ENCODE measurements at regions not wholly inside any gene's neighbourhood (a gene's known extent, or its start where the extent isn't known, plus 50 kb on each side); places are given as distances from the start of the nearest gene placed in this dataset.

GRCh38 chr7:114086537-114086913 lies 167.7 kb upstream of the PPP1R3A start:
- peak overlapping the region; percentile 45 to 60 for H3K4me3 ChIP-seq (replicated peaks in 1 of 2; ENCODE audit: low read depth in 2 of 2, low read length in 2 of 2)
- TF ChIP-seq, protein P1, sequence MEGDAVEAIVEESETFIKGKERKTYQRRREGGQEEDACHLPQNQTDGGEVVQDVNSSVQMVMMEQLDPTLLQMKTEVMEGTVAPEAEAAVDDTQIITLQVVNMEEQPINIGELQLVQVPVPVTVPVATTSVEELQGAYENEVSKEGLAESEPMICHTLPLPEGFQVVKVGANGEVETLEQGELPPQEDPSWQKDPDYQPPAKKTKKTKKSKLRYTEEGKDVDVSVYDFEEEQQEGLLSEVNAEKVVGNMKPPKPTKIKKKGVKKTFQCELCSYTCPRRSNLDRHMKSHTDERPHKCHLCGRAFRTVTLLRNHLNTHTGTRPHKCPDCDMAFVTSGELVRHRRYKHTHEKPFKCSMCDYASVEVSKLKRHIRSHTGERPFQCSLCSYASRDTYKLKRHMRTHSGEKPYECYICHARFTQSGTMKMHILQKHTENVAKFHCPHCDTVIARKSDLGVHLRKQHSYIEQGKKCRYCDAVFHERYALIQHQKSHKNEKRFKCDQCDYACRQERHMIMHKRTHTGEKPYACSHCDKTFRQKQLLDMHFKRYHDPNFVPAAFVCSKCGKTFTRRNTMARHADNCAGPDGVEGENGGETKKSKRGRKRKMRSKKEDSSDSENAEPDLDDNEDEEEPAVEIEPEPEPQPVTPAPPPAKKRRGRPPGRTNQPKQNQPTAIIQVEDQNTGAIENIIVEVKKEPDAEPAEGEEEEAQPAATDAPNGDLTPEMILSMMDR (IDR thresholded peaks at IDR 0.05; ENCODE audit: low read depth, low read length), result no peak
- no peak for DNase-seq (ENCODE audit: low read depth in 2 of 2)

DNA sequence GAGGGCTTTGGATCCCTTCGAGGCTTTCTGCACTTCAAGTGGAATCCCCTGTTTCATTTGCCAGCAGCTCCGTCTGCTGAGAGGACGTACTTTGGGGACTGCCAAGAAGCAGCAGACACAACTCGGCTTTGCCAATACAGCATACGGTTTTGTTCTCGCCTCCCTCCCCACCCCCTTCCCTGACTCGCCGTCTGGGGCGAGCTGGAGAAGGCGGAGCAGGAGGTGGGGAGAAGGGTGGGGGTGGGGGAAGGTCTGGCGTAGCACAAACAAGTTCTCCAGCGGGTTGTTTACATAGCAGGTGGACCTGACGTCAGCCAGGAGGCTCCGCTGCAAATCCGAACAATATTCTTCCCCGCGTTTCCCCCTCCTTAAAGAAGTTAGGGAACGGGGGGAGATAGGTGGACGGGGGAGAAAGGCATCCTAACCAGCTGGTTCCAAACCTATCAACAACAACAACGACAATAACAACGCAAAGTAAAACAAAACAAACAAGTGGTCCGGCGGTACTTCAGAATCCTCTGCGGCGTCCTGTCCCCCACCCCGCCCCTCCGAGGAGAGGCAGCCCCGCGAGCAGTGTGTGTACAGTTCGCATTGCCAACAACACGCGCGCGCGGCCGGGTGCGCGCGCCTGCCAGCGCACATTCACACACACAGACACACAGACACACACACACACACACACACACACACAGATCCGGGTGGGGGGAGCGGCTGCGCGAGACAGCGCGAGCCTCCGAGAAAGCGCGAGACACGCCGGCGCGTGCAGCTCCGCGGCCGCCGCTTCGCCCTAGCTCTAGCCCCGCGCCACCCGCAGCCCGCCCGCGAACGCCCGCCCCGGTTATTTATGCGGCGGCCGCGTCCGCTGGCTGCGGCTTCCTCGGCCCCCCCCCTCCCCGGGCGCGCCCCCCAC lies 167.0 kb upstream of the PPP1R3A start:
- peak overlapping the region; percentile 46 to 60 for H3K4me3 ChIP-seq (replicated peaks in 1 of 2; ENCODE audit: low read depth in 2 of 2, low read length in 2 of 2)
- DNase-seq (ENCODE audit: low read depth in 2 of 2), result peak; percentile 43 to 79
- TF ChIP-seq, protein P1 (IDR thresholded peaks at IDR 0.05; ENCODE audit: low read depth, low read length), result no peak

- H3K4me3 ChIP-seq (replicated peaks in 1 of 2; ENCODE audit: low read depth in 2 of 2, low read length in 2 of 2), result peak overlapping the region; percentile 46 to 56
- TF ChIP-seq, protein P1 (IDR thresholded peaks at IDR 0.05; ENCODE audit: low read depth, low read length), result no peak
- DNase-seq (ENCODE audit: low read depth in 2 of 2), result no peak
These were observed 166.4 kb upstream of the PPP1R3A start for GRCh38 chr7:114085313-114085591.

DNA sequence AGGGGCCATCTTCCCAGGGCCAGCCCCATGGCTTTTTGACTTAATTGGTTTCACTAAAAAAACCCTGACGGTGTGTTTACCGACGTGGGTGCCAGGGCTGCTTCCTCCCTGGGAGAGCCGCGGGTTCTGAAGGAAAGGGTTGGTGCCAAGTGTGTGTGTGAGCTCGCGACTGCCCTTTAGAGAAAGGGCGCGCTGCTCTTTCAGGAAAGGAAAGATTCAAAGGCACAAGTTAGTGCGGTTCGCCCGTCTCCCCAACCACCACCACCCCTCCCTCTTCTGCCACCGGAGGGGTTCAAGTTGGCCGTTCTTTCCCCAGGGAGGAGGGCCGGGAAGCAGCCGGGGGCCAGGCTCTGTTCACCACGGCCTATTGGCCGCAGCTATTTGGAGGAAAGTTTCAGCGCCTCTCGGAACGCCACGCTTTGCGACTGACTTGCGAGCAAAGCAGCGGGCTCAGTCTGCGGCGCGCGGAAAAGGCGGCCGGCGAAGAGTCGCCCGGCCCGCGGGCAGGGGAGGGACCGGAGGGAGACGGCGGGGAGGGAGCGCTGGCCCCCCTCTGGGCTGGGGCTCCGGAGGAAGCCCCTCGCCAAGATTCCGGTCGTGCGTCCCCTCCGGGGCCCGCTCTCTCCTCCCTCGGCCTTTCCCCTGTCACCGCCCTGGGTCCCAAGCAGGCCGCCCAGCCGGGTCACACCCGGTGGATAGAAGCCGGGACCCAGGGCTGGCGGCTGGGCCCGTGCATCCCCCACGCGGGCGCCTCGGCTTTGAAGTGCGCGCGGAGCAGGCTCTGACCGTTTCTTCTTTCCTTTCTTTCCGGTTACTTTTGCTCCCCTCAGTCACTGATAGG lies 165.9 kb upstream of the PPP1R3A start:
- DNase-seq (ENCODE audit: low read depth in 2 of 2), result peak in 1 of 2 donors; percentile 21
- H3K4me3 ChIP-seq (replicated peaks in 1 of 2; ENCODE audit: low read depth in 2 of 2, low read length in 2 of 2), result peak overlapping the region; percentile 46 to 56
- TF ChIP-seq, protein P1 (IDR thresholded peaks at IDR 0.05; ENCODE audit: low read depth, low read length), result no peak

GRCh38 chr7:114084002-114084471 lies 165.2 kb upstream of the PPP1R3A start:
- TF ChIP-seq, protein P1 (IDR thresholded peaks at IDR 0.05; ENCODE audit: low read depth, low read length), result no peak
- H3K4me3 ChIP-seq (replicated peaks in 1 of 2; ENCODE audit: low read depth in 2 of 2, low read length in 2 of 2), result no peak overlapping the region
- no peak for DNase-seq (ENCODE audit: low read depth in 2 of 2)

DNA sequence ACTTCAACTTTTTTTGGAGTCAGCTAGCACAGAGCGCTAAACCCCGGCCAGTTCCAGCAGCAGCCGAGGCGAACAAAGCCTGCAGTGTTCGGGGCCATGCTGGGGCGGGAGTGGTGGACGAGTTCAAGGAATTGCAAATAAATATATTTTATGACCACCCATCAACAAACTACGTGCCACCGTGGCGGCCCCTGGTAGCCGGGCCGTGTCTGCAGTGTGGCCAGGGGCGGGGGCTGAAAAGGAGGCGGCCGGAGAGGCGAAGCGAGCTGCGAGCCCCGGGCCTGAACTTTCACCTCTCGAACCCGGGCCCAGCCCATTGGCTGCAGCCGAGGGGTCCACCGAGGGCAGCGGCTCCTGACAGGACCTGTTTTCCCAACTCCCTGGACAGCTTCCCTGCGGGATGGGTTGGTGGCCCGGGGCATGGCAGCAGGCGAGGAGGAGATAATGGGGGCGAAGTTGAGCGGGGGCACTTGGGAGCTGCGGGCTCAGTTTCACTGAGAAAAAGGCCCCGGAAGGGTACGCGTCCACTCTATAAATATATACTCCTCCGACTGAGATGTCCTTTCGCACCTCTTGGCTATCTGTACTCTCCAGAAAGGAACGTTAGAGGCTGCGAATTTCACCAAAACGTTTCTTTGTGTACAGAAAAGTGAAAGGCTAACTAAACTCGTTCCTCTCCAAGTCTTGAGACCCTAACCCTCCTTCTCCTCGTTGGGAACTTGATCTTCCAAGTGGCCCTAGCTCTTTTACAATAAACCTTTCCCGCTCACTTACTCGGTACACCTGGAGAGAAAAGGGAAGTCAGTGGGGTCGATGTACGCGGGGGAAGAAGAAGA lies 164.6 kb upstream of the PPP1R3A start:
- TF ChIP-seq, protein P1 (IDR thresholded peaks at IDR 0.05; ENCODE audit: low read depth, low read length), result no peak
- no peak overlapping the region for H3K4me3 ChIP-seq (replicated peaks in 1 of 2; ENCODE audit: low read depth in 2 of 2, low read length in 2 of 2)
- DNase-seq (ENCODE audit: low read depth in 2 of 2), result no peak
